Mesothelial cell of epicardium (in vitro differentiated cells): ENCODE measurements at regions not wholly inside any gene's neighbourhood (a gene's known extent, or its start where the extent isn't known, plus 50 kb on each side); places are given as distances from the start of the nearest gene placed in this dataset.

Experiments
- DNase-seq, 2 experiments: peaks; one replicate each; pipeline ENCODE4 v3.0.0; 2021; ENCODE audit warnings: low spot score in 2 of 2; ENCODE audit not compliant: unreplicated experiment in 2 of 2
- H3K27ac Mint-ChIP-seq: 2 replicates; pipeline ENCODE4 v1.8.0; 2021; ENCODE audit warnings: mixed read lengths
- H3K27me3 Mint-ChIP-seq: 2 replicates; pipeline ENCODE4 v1.8.0; 2021; ENCODE audit warnings: low read depth, mixed read lengths
- H3K36me3 Mint-ChIP-seq: 2 replicates; pipeline ENCODE4 v1.8.0; 2021; ENCODE audit warnings: mixed read lengths
- H3K4me1 Mint-ChIP-seq: 2 replicates; pipeline ENCODE4 v1.8.0; 2021; ENCODE audit warnings: mixed read lengths
- H3K4me3 Mint-ChIP-seq: 2 replicates; pipeline ENCODE4 v1.8.0; 2021; ENCODE audit warnings: mild to moderate bottlenecking, moderate library complexity, mixed read lengths
- H3K9me3 Mint-ChIP-seq: 2 replicates; pipeline ENCODE4 v1.8.0; 2021; ENCODE audit warnings: mixed read lengths
- CTCF ChIP-seq: fragments of 200-600 bp; sonication (generic); IDR thresholded peaks from one replicate; pipeline ENCODE4 v1.5.0; 2021; ENCODE audit warnings: antibody characterized with exemption; ENCODE audit not compliant: unreplicated experiment

GRCh38 chr14:101049511-101049910 lies 146.0 kb upstream of the RTL1 start:
- no peak for TF ChIP-seq CTCF
- Mint-ChIP-seq H3K4me1 (no peaks in the 10 kb centered on the region), H3K36me3 (no peaks in the 10 kb centered on the region)

GRCh38 chr14:101049942-101050341 lies 146.4 kb upstream of the RTL1 start:
- Mint-ChIP-seq H3K36me3 (no peaks in the 10 kb centered on the region), H3K4me1 (no peaks in the 10 kb centered on the region), H3K4me3 (no peak overlapping the region), H3K27ac (no peak overlapping the region), H3K9me3 (peaks cover 7% of the 10 kb centered on the region), H3K27me3 (peaks cover 10% of the 10 kb centered on the region)
- no peak for TF ChIP-seq CTCF
- DNase-seq: no peak

More at GRCh38 chr14:101049511-101049910, 146.0 kb upstream of the RTL1 start:
- DNase-seq: no peak
- H3K27ac Mint-ChIP-seq: no peak overlapping the region
- peaks cover 10% of the 10 kb centered on the region for H3K27me3 Mint-ChIP-seq
- peaks cover 7% of the 10 kb centered on the region for H3K9me3 Mint-ChIP-seq
- H3K4me3 Mint-ChIP-seq: no peak overlapping the region

- Mint-ChIP-seq H3K4me3 (no peak overlapping the region), H3K27me3 (peaks cover 10% of the 10 kb centered on the region), H3K9me3 (peaks cover 7% of the 10 kb centered on the region), H3K4me1 (no peaks in the 10 kb centered on the region), H3K36me3 (no peaks in the 10 kb centered on the region), H3K27ac (no peak overlapping the region)
- no peak for DNase-seq
- no peak for TF ChIP-seq CTCF
Measured at GRCh38 chr14:101050901-101051490, 147.5 kb upstream of the RTL1 start.

GRCh38 chr14:101054671-101055070 lies 151.1 kb upstream of the RTL1 start:
- Mint-ChIP-seq H3K27me3 (peaks cover 5% of the 10 kb centered on the region), H3K9me3 (peaks cover 25% of the 10 kb centered on the region)

GRCh38 chr14:101055106-101055662 lies 151.7 kb upstream of the RTL1 start:
- TF ChIP-seq CTCF: no peak
- Mint-ChIP-seq H3K4me3 (no peak overlapping the region), H3K9me3 (peaks cover 25% of the 10 kb centered on the region), H3K4me1 (no peaks in the 10 kb centered on the region), H3K27ac (no peak overlapping the region), H3K27me3 (peaks cover 4% of the 10 kb centered on the region), H3K36me3 (no peaks in the 10 kb centered on the region)
- DNase-seq: no peak

More at GRCh38 chr14:101054671-101055070, 151.1 kb upstream of the RTL1 start:
- Mint-ChIP-seq H3K4me1 (no peaks in the 10 kb centered on the region), H3K36me3 (no peaks in the 10 kb centered on the region), H3K4me3 (no peak overlapping the region), H3K27ac (no peak overlapping the region)
- no peak for DNase-seq
- TF ChIP-seq CTCF: no peak
